Neutrophil (primary cell): ENCODE measurements at regions not wholly inside any gene's neighbourhood (a gene's known extent, or its start where the extent isn't known, plus 50 kb on each side); places are given as distances from the start of the nearest gene placed in this dataset.

Experiments
- H3K27ac ChIP-seq: fragments of 200-600 bp; sonication (generic); 2 replicates; pipeline ENCODE4 v1.5.1; 2016; ENCODE audit warnings: mild to moderate bottlenecking, moderate library complexity
- H3K27me3 ChIP-seq: fragments of 200-600 bp; sonication (generic); 2 replicates; pipeline ENCODE4 v1.6.0; 2016; ENCODE audit warnings: mild to moderate bottlenecking
- H3K36me3 ChIP-seq: fragments of 200-600 bp; sonication (generic); 2 replicates; pipeline ENCODE4 v1.5.1; 2017
- H3K4me1 ChIP-seq, 2 experiments: fragments of 200-600 bp in 1 of 2; sonication (generic) in 1 of 2; 1 replicate in 1 of 2; 2 replicates in 1 of 2; pipeline versions ENCODE4 v1.5.1 to v1.6.1; 2013 to 2016; ENCODE audit warnings: low read depth in 1 of 2, low read length in 1 of 2, mild to moderate bottlenecking in 1 of 2, moderate library complexity in 1 of 2; ENCODE audit not compliant: control insufficient read depth in 1 of 2, insufficient read depth in 1 of 2
- H3K4me3 ChIP-seq, 2 experiments: fragments of 200-600 bp in 1 of 2; sonication (generic) in 1 of 2; 1 replicate in 1 of 2; 2 replicates in 1 of 2; pipeline ENCODE4 v1.5.1; 2013 to 2016; ENCODE audit warnings: low read depth in 1 of 2, low read length in 1 of 2, mild to moderate bottlenecking in 1 of 2, moderate library complexity in 1 of 2
- H3K9me3 ChIP-seq: fragments of 200-600 bp; sonication (generic); 2 replicates; pipeline ENCODE4 v1.5.1; 2016
- TF ChIP-seq, protein P1 (sequence below): fragments of 200-600 bp; sonication (generic); IDR thresholded peaks from 2 replicates; pipeline ENCODE4 v1.5.1; 2016; ENCODE audit warnings: antibody characterized with exemption

GRCh38 chr5:173719731-173720082, 103.3 kb upstream of the BOD1 start:
- H3K4me3 ChIP-seq: no peak overlapping the region
- no peaks in the 10 kb centered on the region for H3K36me3 ChIP-seq
- no peaks in the 10 kb centered on the region for H3K27me3 ChIP-seq
- H3K27ac ChIP-seq: no peak overlapping the region
- no peaks in the 10 kb centered on the region for H3K9me3 ChIP-seq
- TF ChIP-seq, protein P1, sequence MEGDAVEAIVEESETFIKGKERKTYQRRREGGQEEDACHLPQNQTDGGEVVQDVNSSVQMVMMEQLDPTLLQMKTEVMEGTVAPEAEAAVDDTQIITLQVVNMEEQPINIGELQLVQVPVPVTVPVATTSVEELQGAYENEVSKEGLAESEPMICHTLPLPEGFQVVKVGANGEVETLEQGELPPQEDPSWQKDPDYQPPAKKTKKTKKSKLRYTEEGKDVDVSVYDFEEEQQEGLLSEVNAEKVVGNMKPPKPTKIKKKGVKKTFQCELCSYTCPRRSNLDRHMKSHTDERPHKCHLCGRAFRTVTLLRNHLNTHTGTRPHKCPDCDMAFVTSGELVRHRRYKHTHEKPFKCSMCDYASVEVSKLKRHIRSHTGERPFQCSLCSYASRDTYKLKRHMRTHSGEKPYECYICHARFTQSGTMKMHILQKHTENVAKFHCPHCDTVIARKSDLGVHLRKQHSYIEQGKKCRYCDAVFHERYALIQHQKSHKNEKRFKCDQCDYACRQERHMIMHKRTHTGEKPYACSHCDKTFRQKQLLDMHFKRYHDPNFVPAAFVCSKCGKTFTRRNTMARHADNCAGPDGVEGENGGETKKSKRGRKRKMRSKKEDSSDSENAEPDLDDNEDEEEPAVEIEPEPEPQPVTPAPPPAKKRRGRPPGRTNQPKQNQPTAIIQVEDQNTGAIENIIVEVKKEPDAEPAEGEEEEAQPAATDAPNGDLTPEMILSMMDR: no peak
- peaks cover 8 to 19% of the 10 kb centered on the region in 2 experiments for H3K4me1 ChIP-seq

DNA sequence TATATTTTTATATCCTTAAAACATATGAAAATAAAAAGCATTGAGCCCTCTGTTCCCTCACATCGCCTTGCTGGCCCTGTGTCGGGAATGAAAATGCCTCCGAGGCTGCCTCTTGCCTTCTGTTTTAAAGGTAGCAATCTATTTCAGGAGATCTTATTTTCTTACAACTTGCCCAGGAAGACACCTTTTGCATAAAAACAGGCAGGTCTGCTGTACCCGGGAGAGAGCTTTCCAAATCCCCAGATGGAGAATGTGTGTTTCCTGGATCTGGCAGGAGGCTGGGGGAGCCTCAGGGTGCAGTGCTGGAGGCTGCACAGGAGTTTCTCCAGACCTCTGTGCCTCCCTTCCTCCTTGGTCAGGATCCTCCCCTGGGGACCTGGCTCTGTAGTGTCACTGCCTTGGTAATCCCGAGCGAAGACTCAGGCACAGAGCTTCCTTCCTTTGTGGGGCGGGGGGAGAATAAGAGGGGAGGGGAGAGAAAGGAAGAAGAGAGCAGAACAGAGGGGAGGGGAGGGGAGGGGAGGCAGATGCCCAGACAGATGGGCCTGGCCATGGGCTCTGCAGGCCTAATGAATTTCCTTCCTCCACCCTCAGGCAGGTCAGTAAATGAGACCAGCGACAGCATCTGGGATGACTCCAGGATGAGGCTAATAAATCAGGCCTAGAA, 104.0 kb upstream of the BOD1 start:
- Histone ChIP-seq H3K27me3 (no peaks in the 10 kb centered on the region), H3K4me1 (peaks cover 8 to 19% of the 10 kb centered on the region in 2 experiments), H3K9me3 (no peaks in the 10 kb centered on the region), H3K4me3 (no peak overlapping the region), H3K27ac (no peak overlapping the region), H3K36me3 (no peaks in the 10 kb centered on the region)
- TF ChIP-seq, protein P1: no peak

DNA sequence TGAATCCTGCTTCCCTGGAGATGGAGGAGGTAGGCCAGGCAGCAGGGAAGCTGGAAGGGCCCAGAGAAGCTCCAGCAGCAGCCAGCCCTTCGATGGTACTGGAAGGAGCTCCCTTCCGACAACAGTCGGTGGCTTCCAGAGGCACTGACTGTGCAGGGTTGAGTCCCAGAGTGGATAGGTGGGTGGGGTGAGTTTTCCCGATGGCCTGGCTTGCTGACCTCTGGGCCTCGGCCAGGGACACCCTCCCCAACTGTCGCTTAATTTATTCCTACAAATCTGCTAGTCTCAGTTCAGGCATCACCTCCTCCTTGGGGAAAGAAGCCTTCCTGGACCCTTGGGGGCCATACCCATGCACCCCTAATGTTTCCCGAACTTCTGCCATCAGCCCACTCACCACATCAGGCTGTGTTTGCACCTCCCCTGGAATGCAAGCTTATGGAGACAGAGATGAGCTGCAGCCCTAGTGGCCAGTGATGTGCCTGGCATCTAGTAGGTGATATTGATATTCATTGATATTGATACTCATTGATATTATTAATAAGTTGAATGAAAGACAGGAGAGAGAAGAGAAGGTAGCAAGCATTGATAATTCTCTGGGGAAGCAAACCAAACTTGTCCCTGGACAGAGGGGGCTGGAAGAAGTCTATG, 104.6 kb upstream of the BOD1 start:
- TF ChIP-seq, protein P1: no peak

GRCh38 chr5:173721601-173722232, 105.3 kb upstream of the BOD1 start:
- Histone ChIP-seq H3K4me3 (no peak overlapping the region), H3K4me1 (peaks cover 8 to 19% of the 10 kb centered on the region in 2 experiments), H3K36me3 (no peaks in the 10 kb centered on the region), H3K9me3 (no peaks in the 10 kb centered on the region), H3K27me3 (no peaks in the 10 kb centered on the region), H3K27ac (no peak overlapping the region)
- TF ChIP-seq, protein P1: no peak

More for the DNA sequence above, 104.6 kb upstream of the BOD1 start:
- H3K27me3 ChIP-seq: no peaks in the 10 kb centered on the region
- H3K27ac ChIP-seq: no peak overlapping the region
- no peaks in the 10 kb centered on the region for H3K36me3 ChIP-seq
- H3K4me3 ChIP-seq: no peak overlapping the region
- peaks cover 8 to 19% of the 10 kb centered on the region in 2 experiments for H3K4me1 ChIP-seq
- no peaks in the 10 kb centered on the region for H3K9me3 ChIP-seq

GRCh38 chr5:173726846-173727557, 110.6 kb upstream of the BOD1 start:
- Histone ChIP-seq H3K36me3 (no peaks in the 10 kb centered on the region), H3K4me1 (peaks cover 0 to 6% of the 10 kb centered on the region in 2 experiments), H3K27me3 (no peaks in the 10 kb centered on the region), H3K27ac (no peak overlapping the region), H3K9me3 (no peaks in the 10 kb centered on the region), H3K4me3 (no peak overlapping the region)
- TF ChIP-seq, protein P1: no peak
